ENCODE measurements at regions not wholly inside any gene's neighbourhood (a gene's known extent, or its start where the extent isn't known, plus 50 kb on each side); places are given as distances from the start of the nearest gene placed in this dataset.
"Not testable (repeated sequence)": the region's sequence is repeated elsewhere in the genome, so short reads cannot be mapped to it uniquely, and the experiment has no call there.

GRCh38 chr18:46239998-46240397 lies 135.8 kb downstream of the HAUS1 start:
- no peaks in the 10 kb centered on the region for H3K27me3 ChIP-seq (ENCODE audit: control insufficient read depth in 1 of 2, insufficient read depth in 2 of 2, low read length in 2 of 2)
- POLR2A ChIA-PET: interaction anchor here (1.6 kb wide), 1 partner anchor 10 kb away, joined by 5 read pairs; no protein-coding TSS in a partner anchor
- CTCF ChIA-PET: interaction anchor here (1.0 to 1.4 kb wide), 3 partner anchors 16 to 66 kb away, joined by 3 to 5 read pairs (median 4); a partner anchor contains a TSS
- peaks cover under 1% of the 10 kb centered on the region for H3K4me1 ChIP-seq (ENCODE audit: insufficient read depth, low read length)
- H3K9me3 Mint-ChIP-seq: no peaks in the 10 kb centered on the region
- no peak overlapping the region for H3K4me3 Mint-ChIP-seq
- TF ChIP-seq CTCF (IDR thresholded peaks at IDR 0.05): no peak
- no peak overlapping the region for H3K27ac ChIP-seq (ENCODE audit: low read depth in 1 of 2, low read length in 2 of 2)
- peaks cover 49% of the 10 kb centered on the region for H3K4me1 Mint-ChIP-seq (ENCODE audit: low read depth)
- H3K27ac Mint-ChIP-seq: peak overlapping the region; percentile 54
- no peak for ATAC-seq (ENCODE audit: poor library complexity)
- H3K36me3 Mint-ChIP-seq (ENCODE audit: low read depth): peaks cover 22% of the 10 kb centered on the region
- H3K4me3 ChIP-seq (ENCODE audit: low read length): no peak overlapping the region
- intact Hi-C loops (cut with DNase I, micrococcal nuclease): loop anchor here in 1 of 2 experiments (10.0 kb wide), 1 partner anchor 555 kb away; no protein-coding TSS in a partner anchor
- DNase-seq: no peak
- H3K27me3 Mint-ChIP-seq: no peaks in the 10 kb centered on the region
- H3K9me3 ChIP-seq (ENCODE audit: control insufficient read depth in 1 of 2, insufficient read depth in 1 of 2, low read length in 2 of 2): no peaks in the 10 kb centered on the region
- peaks cover 11% of the 10 kb centered on the region for H3K36me3 ChIP-seq (ENCODE audit: insufficient read depth, low read length)

- CTCF ChIA-PET; POLR2A ChIA-PET; H3K4me3 Mint-ChIP-seq; H3K9me3 ChIP-seq (ENCODE audit: control insufficient read depth in 1 of 2, insufficient read depth in 1 of 2, low read length in 2 of 2); H3K27ac ChIP-seq (ENCODE audit: low read depth in 1 of 2, low read length in 2 of 2); H3K9me3 Mint-ChIP-seq; H3K27ac Mint-ChIP-seq; DNase-seq; H3K4me3 ChIP-seq (ENCODE audit: low read length); H3K27me3 Mint-ChIP-seq; H3K4me1 ChIP-seq (ENCODE audit: insufficient read depth, low read length); H3K27me3 ChIP-seq (ENCODE audit: control insufficient read depth in 1 of 2, insufficient read depth in 2 of 2, low read length in 2 of 2); ATAC-seq (ENCODE audit: poor library complexity): not testable (repeated sequence)
- Mint-ChIP-seq H3K4me1 (ENCODE audit: low read depth) (peaks cover 47% of the 10 kb centered on the region), H3K36me3 (ENCODE audit: low read depth) (peaks cover 16% of the 10 kb centered on the region)
- H3K36me3 ChIP-seq (ENCODE audit: insufficient read depth, low read length): peaks cover 11% of the 10 kb centered on the region
- intact Hi-C loops (cut with DNase I, micrococcal nuclease): loop anchor here in 1 of 2 experiments (10.0 kb wide), 1 partner anchor 557 kb away; no protein-coding TSS in a partner anchor
These were observed 137.2 kb downstream of the HAUS1 start for GRCh38 chr18:46241393-46241792.

- ChIA-PET CTCF (interaction anchor here (1.3 kb wide), 1 partner anchor 69 kb away, joined by 3 read pairs; a partner anchor contains a TSS), POLR2A (no interaction called here)
- no peak for DNase-seq
- intact Hi-C loops (cut with DNase I, micrococcal nuclease): loop anchor here in 1 of 2 experiments (10.0 kb wide), 1 partner anchor 557 kb away; no protein-coding TSS in a partner anchor
- peaks cover 8% of the 10 kb centered on the region for H3K4me1 ChIP-seq (ENCODE audit: insufficient read depth, low read length)
- H3K27me3 ChIP-seq (ENCODE audit: control insufficient read depth in 1 of 2, insufficient read depth in 2 of 2, low read length in 2 of 2): no peaks in the 10 kb centered on the region
- ATAC-seq (ENCODE audit: poor library complexity): no peak
- H3K4me3 ChIP-seq (ENCODE audit: low read length): no peak overlapping the region
- H3K27ac ChIP-seq (ENCODE audit: low read depth in 1 of 2, low read length in 2 of 2): no peak overlapping the region
- H3K9me3 ChIP-seq (ENCODE audit: control insufficient read depth in 1 of 2, insufficient read depth in 1 of 2, low read length in 2 of 2): no peaks in the 10 kb centered on the region
- H3K36me3 ChIP-seq (ENCODE audit: insufficient read depth, low read length): peaks cover 11% of the 10 kb centered on the region
- peaks cover 49% of the 10 kb centered on the region for H3K4me1 Mint-ChIP-seq (ENCODE audit: low read depth)
- H3K9me3 Mint-ChIP-seq: no peaks in the 10 kb centered on the region
- peak overlapping the region; percentile 27 for H3K27ac Mint-ChIP-seq
- H3K27me3 Mint-ChIP-seq: no peaks in the 10 kb centered on the region
- TF ChIP-seq CTCF (IDR thresholded peaks at IDR 0.05): no peak
- H3K36me3 Mint-ChIP-seq (ENCODE audit: low read depth): peaks cover 13% of the 10 kb centered on the region
- no peak overlapping the region for H3K4me3 Mint-ChIP-seq
These were observed 138.0 kb downstream of the HAUS1 start for GRCh38 chr18:46242183-46242582.

GRCh38 chr18:46243095-46243494 lies 138.9 kb downstream of the HAUS1 start:
- Mint-ChIP-seq H3K4me3 (no peak overlapping the region), H3K4me1 (ENCODE audit: low read depth) (peaks cover 51% of the 10 kb centered on the region), H3K9me3 (no peaks in the 10 kb centered on the region), H3K27me3 (no peaks in the 10 kb centered on the region), H3K27ac (no peak overlapping the region), H3K36me3 (ENCODE audit: low read depth) (peaks cover 13% of the 10 kb centered on the region)
- ChIA-PET CTCF (interaction anchor here (1.3 kb wide), 1 partner anchor 69 kb away, joined by 3 read pairs; a partner anchor contains a TSS), POLR2A (no interaction called here)
- Histone ChIP-seq H3K27ac (ENCODE audit: low read depth in 1 of 2, low read length in 2 of 2) (no peak overlapping the region), H3K4me1 (ENCODE audit: insufficient read depth, low read length) (peaks cover 12% of the 10 kb centered on the region), H3K4me3 (ENCODE audit: low read length) (no peak overlapping the region), H3K9me3 (ENCODE audit: control insufficient read depth in 1 of 2, insufficient read depth in 1 of 2, low read length in 2 of 2) (no peaks in the 10 kb centered on the region), H3K36me3 (ENCODE audit: insufficient read depth, low read length) (peaks cover 13% of the 10 kb centered on the region), H3K27me3 (ENCODE audit: control insufficient read depth in 1 of 2, insufficient read depth in 2 of 2, low read length in 2 of 2) (no peaks in the 10 kb centered on the region)
- TF ChIP-seq CTCF (IDR thresholded peaks at IDR 0.05): no peak
- intact Hi-C loops (cut with DNase I, micrococcal nuclease): loop anchor here in 1 of 2 experiments (10.0 kb wide), 1 partner anchor 558 kb away; no protein-coding TSS in a partner anchor
- ATAC-seq (ENCODE audit: poor library complexity) (no peak), DNase-seq (no peak)

Measured in CD4-positive, alpha-beta T cell (primary cell).